H1 (cell line): ENCODE measurements at regions not wholly inside any gene's neighbourhood (a gene's known extent, or its start where the extent isn't known, plus 50 kb on each side); places are given as distances from the start of the nearest gene placed in this dataset.

Experiments used
- CTCF ChIA-PET: fragments of 300-600 bp; sonication (Branson Sonifier 250); formaldehyde crosslinking; loops from one replicate; lab custom pipeline; 2021; ENCODE audit not compliant: partially characterized antibody; lab: Charles Lee
- POLR2A ChIA-PET: fragments of 300-600 bp; sonication (Branson Sonifier 250); formaldehyde crosslinking; loops from one replicate; lab custom pipeline; 2021; ENCODE audit warnings: inconsistent platforms; ENCODE audit not compliant: partially characterized antibody; lab: Charles Lee
- DNase-seq, 2 experiments: peaks; one replicate each; pipeline versions ENCODE4 v3.0.0 to v3.0.0-alpha.2; 2010 to 2022; ENCODE audit warnings: low spot score in 2 of 2, low read depth in 1 of 2, mixed read lengths in 1 of 2
- FAIRE-seq: peaks from 2 replicates; lab custom pipeline; 2011; peaks lifted over from hg19 to GRCh38; lab: Jason Lieb, UNC
- H2AFZ ChIP-seq: 2 replicates; pipeline ENCODE4 v1.8.1; 2012; ENCODE audit warnings: low read length, inconsistent platforms
- H2AK5ac ChIP-seq: 2 replicates; pipeline ENCODE4 v1.6.1; 2013; ENCODE audit warnings: low read depth, low read length
- H2BK120ac ChIP-seq: replicated peaks from 2 replicates; pipeline ENCODE3; 2013; ENCODE audit warnings: low read depth, low read length, inconsistent platforms
- H2BK12ac ChIP-seq: 2 replicates; pipeline ENCODE4 v1.6.1; 2013; ENCODE audit warnings: low read depth, low read length
- H2BK15ac ChIP-seq: 2 replicates; pipeline ENCODE4 v1.6.1; 2013; ENCODE audit warnings: low read length
- H2BK20ac ChIP-seq: 2 replicates; pipeline ENCODE4 v1.6.1; 2013; ENCODE audit warnings: low read length
- H2BK5ac ChIP-seq: 2 replicates; pipeline ENCODE4 v1.6.1; 2013; ENCODE audit warnings: low read depth, low read length
- H3K14ac ChIP-seq: 2 replicates; pipeline ENCODE4 v1.6.1; 2013; ENCODE audit warnings: inconsistent platforms; ENCODE audit not compliant: insufficient read length
- H3K18ac ChIP-seq: 2 replicates; pipeline ENCODE4 v1.6.1; 2013; ENCODE audit warnings: low read length; ENCODE audit errors: extremely low read depth
- H3K23ac ChIP-seq: 2 replicates; pipeline ENCODE4 v1.6.1; 2013; ENCODE audit warnings: inconsistent platforms; ENCODE audit not compliant: insufficient read length
- H3K23me2 ChIP-seq: 2 replicates; pipeline ENCODE4 v1.6.1; 2013; ENCODE audit warnings: low read depth, low read length
- H3K27ac ChIP-seq: 2 replicates; pipeline ENCODE4 v1.6.1; 2011; ENCODE audit warnings: low read depth, low read length, inconsistent platforms
- H3K27me3 ChIP-seq, 4 experiments: replicated peaks in 1 of 4; 1 replicate in 1 of 4; 2 replicates in 3 of 4; pipeline versions ENCODE4 v1.6.1 to v1.8.1; 2011 to 2013; ENCODE audit warnings: low read length in 3 of 4, mild to moderate bottlenecking in 3 of 4, inconsistent platforms in 2 of 4, mixed read lengths in 2 of 4, moderate library complexity in 1 of 4; ENCODE audit not compliant: control insufficient read depth in 3 of 4, insufficient read depth in 3 of 4; ENCODE audit errors: extremely low read depth in 1 of 4
- H3K36me3 ChIP-seq, 4 experiments: 2 replicates each; pipeline versions ENCODE4 v1.6.1 to v1.8.1; 2011 to 2013; ENCODE audit warnings: mild to moderate bottlenecking in 4 of 4, low read length in 3 of 4, moderate library complexity in 2 of 4, control low read depth in 1 of 4, inconsistent platforms in 1 of 4; ENCODE audit not compliant: insufficient read depth in 4 of 4, control insufficient read depth in 2 of 4
- H3K4ac ChIP-seq: replicated peaks from 2 replicates; pipeline ENCODE3; 2013; ENCODE audit warnings: low read length, low read depth, mixed read lengths, inconsistent platforms; ENCODE audit not compliant: insufficient read length
- H3K4me1 ChIP-seq, 4 experiments: replicated peaks in 1 of 4; 1 replicate in 1 of 4; 2 replicates in 3 of 4; pipeline versions ENCODE4 v1.6.1 to v1.8.1; 2011 to 2013; ENCODE audit warnings: low read length in 3 of 4, inconsistent platforms in 2 of 4, mixed read lengths in 1 of 4; ENCODE audit not compliant: insufficient read depth in 4 of 4, control insufficient read depth in 3 of 4
- H3K4me2 ChIP-seq, 2 experiments: 2 replicates each; pipeline versions ENCODE4 v1.6.1 to v1.8.1; 2011 to 2013; ENCODE audit warnings: low read depth in 2 of 2, low read length in 2 of 2, control low read depth in 1 of 2, inconsistent platforms in 1 of 2, mild to moderate bottlenecking in 1 of 2; ENCODE audit not compliant: insufficient read depth in 1 of 2
- H3K4me3 ChIP-seq, 4 experiments: fragments of 200-600, 300-600 bp in 1 of 4; sonication (generic), shearing (Covaris generic), sonication (Bioruptor Twin) in 1 of 4; 2 replicates each; pipeline versions ENCODE4 v1.5.1 to v1.8.1; 2011 to 2016; ENCODE audit warnings: low read length in 4 of 4, low read depth in 3 of 4, control low read depth in 2 of 4, inconsistent platforms in 2 of 4, mild to moderate bottlenecking in 2 of 4, mixed read lengths in 1 of 4, moderate library complexity in 1 of 4; ENCODE audit not compliant: insufficient read depth in 2 of 4; ENCODE audit errors: extremely low read depth in 1 of 4
- H3K56ac ChIP-seq: replicated peaks from 2 replicates; pipeline ENCODE3; 2013; ENCODE audit warnings: low read depth, mild to moderate bottlenecking, mixed read lengths, low read length, inconsistent platforms; ENCODE audit not compliant: insufficient read length
- H3K79me1 ChIP-seq: 2 replicates; pipeline ENCODE4 v1.6.1; 2013; ENCODE audit warnings: low read depth, low read length, control low read depth
- H3K79me2 ChIP-seq, 2 experiments: 2 replicates each; pipeline versions ENCODE4 v1.6.1 to v1.8.1; 2012 to 2013; ENCODE audit warnings: low read length in 2 of 2, mild to moderate bottlenecking in 2 of 2, inconsistent platforms in 1 of 2; ENCODE audit not compliant: insufficient read depth in 2 of 2, control insufficient read depth in 1 of 2
- H3K9ac ChIP-seq, 4 experiments: replicated peaks in 1 of 4; 1 replicate in 1 of 4; 2 replicates in 3 of 4; pipeline versions ENCODE4 v1.6.1 to v1.8.1; 2011 to 2013; ENCODE audit warnings: low read depth in 3 of 4, low read length in 3 of 4, control low read depth in 2 of 4, mild to moderate bottlenecking in 2 of 4, moderate library complexity in 2 of 4, inconsistent platforms in 1 of 4; ENCODE audit errors: extremely low read depth in 1 of 4
- H3K9me3 ChIP-seq, 2 experiments: 2 replicates each; pipeline versions ENCODE4 v1.6.1 to v1.8.1; 2012 to 2013; ENCODE audit warnings: mild to moderate bottlenecking in 2 of 2, moderate library complexity in 2 of 2, control low read depth in 1 of 2, inconsistent platforms in 1 of 2, low read depth in 1 of 2, low read length in 1 of 2, mixed read lengths in 1 of 2; ENCODE audit not compliant: insufficient read depth in 2 of 2
- H4K20me1 ChIP-seq, 2 experiments: replicated peaks in 1 of 2; 2 replicates each; pipeline versions ENCODE3 to v1.8.1; 2011 to 2013; ENCODE audit warnings: inconsistent platforms in 2 of 2, low read length in 2 of 2, mild to moderate bottlenecking in 1 of 2; ENCODE audit not compliant: insufficient read depth in 2 of 2, control insufficient read depth in 1 of 2
- H4K5ac ChIP-seq: 2 replicates; pipeline ENCODE4 v1.6.1; 2013; ENCODE audit warnings: low read length, low read depth, mixed read lengths, inconsistent platforms; ENCODE audit not compliant: insufficient read length
- H4K8ac ChIP-seq: 2 replicates; pipeline ENCODE4 v1.8.0; 2013; ENCODE audit warnings: mild to moderate bottlenecking, moderate library complexity, low read length, inconsistent platforms; ENCODE audit not compliant: insufficient read depth; ENCODE audit errors: extremely low read depth
- H4K91ac ChIP-seq: replicated peaks from 2 replicates; pipeline ENCODE3; 2013; ENCODE audit warnings: low read length, mixed read lengths, inconsistent platforms; ENCODE audit not compliant: insufficient read length
- ASH2L ChIP-seq: fragments of 200-600, 300-600 bp; sonication (generic); IDR thresholded peaks from one replicate; pipeline ENCODE4 v1.7.1; 2017; ENCODE audit warnings: low read length
- CEBPB ChIP-seq: IDR thresholded peaks from 2 replicates; pipeline ENCODE4 v1.6.1; 2012; ENCODE audit warnings: low read depth, low read length
- CHD1 ChIP-seq: IDR thresholded peaks from 2 replicates; pipeline ENCODE4 v1.6.1; 2012; ENCODE audit warnings: low read depth, low read length, improper control_type of control experiment
- GABPA ChIP-seq: IDR thresholded peaks from 2 replicates; pipeline ENCODE4 v1.6.1; 2011; ENCODE audit warnings: mild to moderate bottlenecking, low read length, moderate library complexity, borderline replicate concordance; ENCODE audit not compliant: insufficient read depth
- HDAC2 ChIP-seq, 2 experiments: fragments of 300-600 bp in 1 of 2; sonication (generic) in 1 of 2; IDR thresholded peaks; 2 replicates each; pipeline ENCODE4 v1.6.1; 2011 to 2012; ENCODE audit warnings: low read depth in 2 of 2, low read length in 2 of 2, mild to moderate bottlenecking in 2 of 2, moderate library complexity in 2 of 2, borderline replicate concordance in 1 of 2, inconsistent platforms in 1 of 2
- KDM1A ChIP-seq: fragments of 200-600, 300-600 bp; sonication (generic); IDR thresholded peaks from 2 replicates; pipeline ENCODE4 v1.7.1; 2016; ENCODE audit warnings: mild to moderate bottlenecking, low read length, borderline replicate concordance
- NRF1 ChIP-seq: IDR thresholded peaks from 2 replicates; pipeline ENCODE4 v1.6.1; 2011; ENCODE audit warnings: mild to moderate bottlenecking, low read depth, low read length, improper control_type of control experiment
- SAP30 ChIP-seq: fragments of 300-600 bp; sonication (generic); IDR thresholded peaks from 2 replicates; pipeline ENCODE4 v1.7.1; 2012; ENCODE audit warnings: low read length, moderate library complexity, mild to moderate bottlenecking, inconsistent platforms; ENCODE audit not compliant: insufficient read depth, insufficient replicate concordance
- SIN3A ChIP-seq, 2 experiments: IDR thresholded peaks in 1 of 2; conservative IDR thresholded peaks in 1 of 2; 2 replicates each; pipeline ENCODE4 v1.6.1; 2011 to 2012; ENCODE audit warnings: low read length in 2 of 2, improper control_type of control experiment in 1 of 2, low read depth in 1 of 2, mild to moderate bottlenecking in 1 of 2
- SIX5 ChIP-seq: IDR thresholded peaks from 2 replicates; pipeline ENCODE4 v1.6.1; 2011; ENCODE audit warnings: mild to moderate bottlenecking, low read depth, low read length
- WGBS, 2 experiments: shearing (Covaris generic) in 1 of 2; methylation state at CpG; one replicate each; pipeline versions ENCODE4 v1.1.6 to v1.1.7; 2013 to 2015; ENCODE audit warnings: low lambda C conversion rate in 2 of 2, mixed read lengths in 2 of 2, inconsistent platforms in 1 of 2, low coverage in 1 of 2, missing lambda C conversion rate in 1 of 2; ENCODE audit not compliant: insufficient replicate concordance in 2 of 2, insufficient coverage in 1 of 2, insufficient read length in 1 of 2; ENCODE audit errors: extremely low coverage in 1 of 2, missing lambda C conversion rate in 1 of 2; 5-methylcytosine and 5-hydroxymethylcytosine counted together
- TF ChIP-seq, protein P1 (sequence below): IDR thresholded peaks from 2 replicates; pipeline ENCODE4 v1.6.1; 2012; ENCODE audit warnings: inconsistent platforms
- TF ChIP-seq, protein P2 (sequence below), 3 experiments: IDR thresholded peaks; 1 replicate in 2 of 3; 2 replicates in 1 of 3; pipeline versions ENCODE4 v1.5.1 to v1.6.1; 2011; ENCODE audit warnings: low read length in 3 of 3, mild to moderate bottlenecking in 3 of 3, inconsistent platforms in 2 of 3, low read depth in 1 of 3, moderate library complexity in 1 of 3; ENCODE audit not compliant: insufficient read depth in 1 of 3; ENCODE audit errors: control extremely low read depth in 1 of 3

DNA sequence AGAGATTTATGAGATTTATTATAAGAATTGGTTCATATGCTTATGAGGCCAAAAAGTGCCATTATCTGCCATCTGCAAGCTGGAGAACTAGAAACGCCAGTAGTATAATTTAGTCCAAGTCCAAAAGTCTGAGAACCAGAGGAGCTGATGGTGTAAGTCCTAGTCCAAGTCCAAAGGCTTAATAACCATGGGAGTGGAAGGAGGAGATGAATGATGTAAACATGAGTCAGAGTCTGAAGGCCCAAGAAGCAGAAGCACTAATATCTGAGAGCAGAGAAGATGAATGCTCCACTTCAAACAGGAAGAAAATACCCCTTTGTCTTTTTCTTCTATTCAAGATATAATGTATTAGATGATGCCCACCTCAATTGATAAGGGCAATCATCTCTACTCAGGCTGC lies 185.7 kb downstream of the CGGBP1 start:
- no peaks in the 10 kb centered on the region for H3K79me1 ChIP-seq
- H3K9me3 ChIP-seq: no peaks in the 10 kb centered on the region
- no peaks in the 10 kb centered on the region for H3K79me2 ChIP-seq
- no peak for FAIRE-seq
- H4K20me1 ChIP-seq: no peaks in the 10 kb centered on the region
- CTCF ChIA-PET: no interaction called here
- no peak overlapping the region for H3K14ac ChIP-seq
- POLR2A ChIA-PET: no interaction called here
- H3K23ac ChIP-seq: no peak overlapping the region
- no peak overlapping the region for H4K5ac ChIP-seq
- no peaks in the 10 kb centered on the region for H3K27me3 ChIP-seq
- WGBS, 2 experiments: 100% methylated on average over 1 of the region's 1 CpG; no CpG with 5 or more reads in 1 of the 2 experiments
- no peak overlapping the region for H2BK15ac ChIP-seq
- H3K56ac ChIP-seq: no peak overlapping the region
- no peak overlapping the region for H3K4ac ChIP-seq
- H2BK20ac ChIP-seq: no peak overlapping the region
- no peaks in the 10 kb centered on the region; the same call in 1 of the 2 replicates for H3K23me2 ChIP-seq
- no peak overlapping the region for H2BK12ac ChIP-seq
- H3K9ac ChIP-seq: no peak overlapping the region
- H3K4me1 ChIP-seq: no peaks in the 10 kb centered on the region
- TF ChIP-seq NRF1 (no peak), GABPA (no peak), CHD1 (no peak), SIX5 (no peak), SIN3A (conservative IDR thresholded peaks at IDR 0.05 in 1 of 2, IDR thresholded peaks at IDR 0.05 in 1 of 2; ENCODE audit: low read depth in 1 of 2, low read length in 2 of 2) (no peak), CEBPB (no peak), SAP30 (no peak), KDM1A (no peak), HDAC2 (IDR thresholded peaks at IDR 0.05; ENCODE audit: borderline replicate concordance in 1 of 2, low read depth in 2 of 2, low read length in 2 of 2) (no peak), ASH2L (no peak)
- TF ChIP-seq, protein P1, sequence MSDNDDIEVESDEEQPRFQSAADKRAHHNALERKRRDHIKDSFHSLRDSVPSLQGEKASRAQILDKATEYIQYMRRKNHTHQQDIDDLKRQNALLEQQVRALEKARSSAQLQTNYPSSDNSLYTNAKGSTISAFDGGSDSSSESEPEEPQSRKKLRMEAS: no peak
- TF ChIP-seq, protein P2, sequence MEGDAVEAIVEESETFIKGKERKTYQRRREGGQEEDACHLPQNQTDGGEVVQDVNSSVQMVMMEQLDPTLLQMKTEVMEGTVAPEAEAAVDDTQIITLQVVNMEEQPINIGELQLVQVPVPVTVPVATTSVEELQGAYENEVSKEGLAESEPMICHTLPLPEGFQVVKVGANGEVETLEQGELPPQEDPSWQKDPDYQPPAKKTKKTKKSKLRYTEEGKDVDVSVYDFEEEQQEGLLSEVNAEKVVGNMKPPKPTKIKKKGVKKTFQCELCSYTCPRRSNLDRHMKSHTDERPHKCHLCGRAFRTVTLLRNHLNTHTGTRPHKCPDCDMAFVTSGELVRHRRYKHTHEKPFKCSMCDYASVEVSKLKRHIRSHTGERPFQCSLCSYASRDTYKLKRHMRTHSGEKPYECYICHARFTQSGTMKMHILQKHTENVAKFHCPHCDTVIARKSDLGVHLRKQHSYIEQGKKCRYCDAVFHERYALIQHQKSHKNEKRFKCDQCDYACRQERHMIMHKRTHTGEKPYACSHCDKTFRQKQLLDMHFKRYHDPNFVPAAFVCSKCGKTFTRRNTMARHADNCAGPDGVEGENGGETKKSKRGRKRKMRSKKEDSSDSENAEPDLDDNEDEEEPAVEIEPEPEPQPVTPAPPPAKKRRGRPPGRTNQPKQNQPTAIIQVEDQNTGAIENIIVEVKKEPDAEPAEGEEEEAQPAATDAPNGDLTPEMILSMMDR (IDR thresholded peaks at IDR 0.05; ENCODE audit: control extremely low read depth in 1 of 3, insufficient read depth in 1 of 3, low read depth in 1 of 3, low read length in 3 of 3): no peak
- H2BK5ac ChIP-seq: no peak overlapping the region
- H3K18ac ChIP-seq: no peak overlapping the region
- H3K4me3 ChIP-seq: no peak overlapping the region
- DNase-seq: no peak
- H2AK5ac ChIP-seq: no peak overlapping the region
- H2AFZ ChIP-seq: no peak overlapping the region
- no peaks in the 10 kb centered on the region for H3K36me3 ChIP-seq
- H3K27ac ChIP-seq: no peak overlapping the region
- no peak overlapping the region for H3K4me2 ChIP-seq
- H4K8ac ChIP-seq: no peak overlapping the region
- no peak overlapping the region for H2BK120ac ChIP-seq
- no peak overlapping the region for H4K91ac ChIP-seq
